NT2/D1 (cell line): ENCODE measurements at regions not wholly inside any gene's neighbourhood (a gene's known extent, or its start where the extent isn't known, plus 50 kb on each side); places are given as distances from the start of the nearest gene placed in this dataset.

ENCODE experiments used
- YY1 ChIP-seq: IDR thresholded peaks from 2 replicates; pipeline ENCODE4 v1.6.1; 2011; ENCODE audit not compliant: insufficient read length, insufficient read depth
- ZNF274 ChIP-seq: IDR thresholded peaks from 2 replicates; pipeline ENCODE4 v1.6.1; 2011; ENCODE audit warnings: mild to moderate bottlenecking, low read depth, low read length

DNA sequence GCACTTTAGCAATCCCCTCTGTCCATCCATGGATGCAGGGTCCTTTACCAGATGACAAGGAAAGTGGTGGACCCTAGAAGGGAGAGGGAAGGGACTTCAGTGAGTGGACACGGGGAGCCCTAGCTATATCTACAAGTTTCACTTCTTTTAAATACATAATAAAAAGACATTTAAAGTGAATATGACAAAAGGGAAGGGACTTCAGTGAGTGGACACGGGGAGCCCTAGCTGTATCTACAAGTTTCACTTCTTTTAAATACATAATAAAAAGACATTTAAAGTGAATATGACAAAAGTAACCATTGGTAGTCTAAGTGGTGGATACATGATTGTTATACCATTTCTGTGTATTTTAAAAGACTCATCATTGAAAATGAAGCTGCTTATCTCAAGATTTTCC is 81.9 kb upstream of the HES1 start:
- no peak for TF ChIP-seq YY1
- TF ChIP-seq ZNF274, result no peak
